GM19023 (cell line): ENCODE measurements at regions not wholly inside any gene's neighbourhood (a gene's known extent, or its start where the extent isn't known, plus 50 kb on each side); places are given as distances from the start of the nearest gene placed in this dataset.

Source experiments
- ATAC-seq: cut with Tn5 transposase; IDR thresholded peaks from one replicate; pipeline ENCODE4 v1.9.1; 2021; ENCODE audit warnings: mild to moderate bottlenecking, moderate library complexity; ENCODE audit not compliant: unreplicated experiment

GRCh38 chr1:3954170-3955169 is 54.4 kb upstream of the C1orf174 start:
- ATAC-seq = no peak

- no peak for ATAC-seq
Observed at GRCh38 chr1:3955196-3955772, 55.2 kb upstream of the C1orf174 start.

GRCh38 chr1:3956527-3957170 is 56.6 kb upstream of the C1orf174 start:
- no peak for ATAC-seq

GRCh38 chr1:3959361-3959760 is 59.3 kb upstream of the C1orf174 start:
- no peak for ATAC-seq

- no peak for ATAC-seq
Observed at GRCh38 chr1:3963554-3963953, 63.5 kb upstream of the C1orf174 start.

- ATAC-seq = no peak
Observed at GRCh38 chr1:3965693-3966092, 65.6 kb upstream of the C1orf174 start.

GRCh38 chr1:3968851-3969250 is 68.8 kb upstream of the C1orf174 start:
- no peak for ATAC-seq

- ATAC-seq = no peak
Observed at GRCh38 chr1:3971981-3972380, 71.9 kb upstream of the C1orf174 start.

- ATAC-seq = no peak
Observed at GRCh38 chr1:3975903-3976630, 76.0 kb upstream of the C1orf174 start.

GRCh38 chr1:3976821-3977220 is 76.7 kb upstream of the C1orf174 start:
- no peak for ATAC-seq

- no peak for ATAC-seq
Observed at GRCh38 chr1:3978196-3978989, 78.3 kb upstream of the C1orf174 start.

GRCh38 chr1:3978990-3979325 is 78.9 kb upstream of the C1orf174 start:
- ATAC-seq = no peak

GRCh38 chr1:3981261-3981660 is 81.2 kb upstream of the C1orf174 start:
- ATAC-seq = no peak

- no peak for ATAC-seq
Observed at GRCh38 chr1:3981746-3982505, 81.9 kb upstream of the C1orf174 start.

- no peak for ATAC-seq
Observed at GRCh38 chr1:3983181-3983580, 83.1 kb upstream of the C1orf174 start.

- ATAC-seq = no peak
Observed at GRCh38 chr1:3984586-3984985, 84.5 kb upstream of the C1orf174 start.

- no peak for ATAC-seq
Observed at GRCh38 chr1:3986686-3987218, 86.7 kb upstream of the C1orf174 start.

GRCh38 chr1:3987669-3988235 is 87.7 kb upstream of the C1orf174 start:
- no peak for ATAC-seq

GRCh38 chr1:3988431-3988830 is 88.4 kb upstream of the C1orf174 start:
- ATAC-seq = no peak
